H1 (cell line): ENCODE measurements at regions not wholly inside any gene's neighbourhood (a gene's known extent, or its start where the extent isn't known, plus 50 kb on each side); places are given as distances from the start of the nearest gene placed in this dataset.

Source experiments
- CTCF ChIP-seq, 3 experiments: IDR thresholded peaks; 1 replicate in 2 of 3; 2 replicates in 1 of 3; pipeline versions ENCODE4 v1.5.1 to v1.6.1; 2011; ENCODE audit warnings: low read length in 3 of 3, mild to moderate bottlenecking in 3 of 3, inconsistent platforms in 2 of 3, low read depth in 1 of 3, moderate library complexity in 1 of 3; ENCODE audit not compliant: insufficient read depth in 1 of 3; ENCODE audit errors: control extremely low read depth in 1 of 3
- POLR2A ChIP-seq, 2 experiments: IDR thresholded peaks; 1 replicate in 1 of 2; 2 replicates in 1 of 2; pipeline ENCODE4 v1.6.1; 2011; ENCODE audit warnings: low read depth in 2 of 2, low read length in 2 of 2, mild to moderate bottlenecking in 2 of 2; ENCODE audit errors: control extremely low read depth in 1 of 2
- TCF12 ChIP-seq: IDR thresholded peaks from 2 replicates; pipeline ENCODE4 v1.6.1; 2011; ENCODE audit warnings: low read depth, mild to moderate bottlenecking, low read length

GRCh38 chr18:14962626-14963025 is 214.7 kb downstream of the ANKRD30B start:
- TF ChIP-seq CTCF (IDR thresholded peaks at IDR 0.05; ENCODE audit: control extremely low read depth in 1 of 3, insufficient read depth in 1 of 3, low read depth in 1 of 3, low read length in 3 of 3) (no peak), POLR2A (IDR thresholded peaks at IDR 0.05; ENCODE audit: control extremely low read depth in 1 of 2, low read depth in 2 of 2, low read length in 2 of 2) (no peak), TCF12 (no peak)
